BLaER1 (cell line): ENCODE measurements at regions not wholly inside any gene's neighbourhood (a gene's known extent, or its start where the extent isn't known, plus 50 kb on each side); places are given as distances from the start of the nearest gene placed in this dataset.

Source experiments
- H3K27ac ChIP-seq: shearing (Covaris generic); formaldehyde crosslinking; 2 replicates; pipeline ENCODE4 v1.8.1; 2022
- H3K27me3 ChIP-seq: shearing (Covaris generic); formaldehyde crosslinking; 2 replicates; pipeline ENCODE4 v1.8.1; 2022
- H3K36me3 ChIP-seq: shearing (Covaris generic); formaldehyde crosslinking; 2 replicates; pipeline ENCODE4 v1.8.1; 2022
- H3K4me1 ChIP-seq: shearing (Covaris generic); formaldehyde crosslinking; 2 replicates; pipeline ENCODE4 v1.8.1; 2022
- H3K4me2 ChIP-seq: shearing (Covaris generic); formaldehyde crosslinking; 2 replicates; pipeline ENCODE4 v1.8.1; 2022
- H3K4me3 ChIP-seq: shearing (Covaris generic); formaldehyde crosslinking; 2 replicates; pipeline ENCODE4 v1.8.1; 2022
- H3K9ac ChIP-seq: shearing (Covaris generic); formaldehyde crosslinking; 2 replicates; pipeline ENCODE4 v1.8.1; 2022
- H3K9me3 ChIP-seq: shearing (Covaris generic); formaldehyde crosslinking; 2 replicates; pipeline ENCODE4 v1.8.1; 2022
- H4K20me1 ChIP-seq: shearing (Covaris generic); formaldehyde crosslinking; 2 replicates; pipeline ENCODE4 v1.8.1; 2022
- Cebpa-rat ChIP-seq: shearing (Covaris generic); IDR thresholded peaks from 2 replicates; pipeline ENCODE4 v1.8.1; 2022

GRCh38 chr15:96561593-96561992 is 231.1 kb downstream of the NR2F2 start:
- Histone ChIP-seq H3K4me1 (no peaks in the 10 kb centered on the region), H4K20me1 (no peaks in the 10 kb centered on the region), H3K4me2 (no peak overlapping the region), H3K36me3 (no peaks in the 10 kb centered on the region), H3K4me3 (no peak overlapping the region), H3K9me3 (peaks cover 12% of the 10 kb centered on the region; the same call in 1 of the 2 replicates), H3K27ac (no peak overlapping the region), H3K27me3 (no peaks in the 10 kb centered on the region), H3K9ac (no peak overlapping the region)
- TF ChIP-seq Cebpa-rat = no peak

GRCh38 chr15:96564546-96564945 is 234.0 kb downstream of the NR2F2 start:
- Histone ChIP-seq H3K4me3 (no peak overlapping the region), H3K9me3 (peaks cover 12% of the 10 kb centered on the region; the same call in 1 of the 2 replicates), H3K4me2 (no peak overlapping the region), H3K4me1 (no peaks in the 10 kb centered on the region), H3K36me3 (no peaks in the 10 kb centered on the region), H3K27ac (no peak overlapping the region), H4K20me1 (no peaks in the 10 kb centered on the region), H3K27me3 (no peaks in the 10 kb centered on the region), H3K9ac (no peak overlapping the region)
- no peak for TF ChIP-seq Cebpa-rat

- Histone ChIP-seq H3K9ac (no peak overlapping the region), H3K4me2 (no peak overlapping the region), H3K27ac (no peak overlapping the region), H4K20me1 (no peaks in the 10 kb centered on the region), H3K4me1 (no peaks in the 10 kb centered on the region), H3K36me3 (no peaks in the 10 kb centered on the region), H3K4me3 (no peak overlapping the region), H3K9me3 (peaks cover 12% of the 10 kb centered on the region; the same call in 1 of the 2 replicates), H3K27me3 (no peaks in the 10 kb centered on the region)
- TF ChIP-seq Cebpa-rat = no peak
Measured at GRCh38 chr15:96565266-96565665, 234.8 kb downstream of the NR2F2 start.

GRCh38 chr15:96574782-96575181 is 244.3 kb downstream of the NR2F2 start:
- no peaks in the 10 kb centered on the region for H3K9me3 ChIP-seq
- H3K4me2 ChIP-seq = no peak overlapping the region
- no peak for TF ChIP-seq Cebpa-rat
- no peak overlapping the region for H3K4me3 ChIP-seq
- no peak overlapping the region for H3K27ac ChIP-seq
- no peaks in the 10 kb centered on the region for H3K4me1 ChIP-seq
- H3K9ac ChIP-seq = no peak overlapping the region
- no peaks in the 10 kb centered on the region for H3K27me3 ChIP-seq
- no peaks in the 10 kb centered on the region for H4K20me1 ChIP-seq
- no peaks in the 10 kb centered on the region for H3K36me3 ChIP-seq

- H3K4me2 ChIP-seq = no peak overlapping the region
- H3K4me1 ChIP-seq = no peaks in the 10 kb centered on the region
- H4K20me1 ChIP-seq = no peaks in the 10 kb centered on the region
- no peak for TF ChIP-seq Cebpa-rat
- no peak overlapping the region for H3K4me3 ChIP-seq
- H3K27me3 ChIP-seq = no peaks in the 10 kb centered on the region
- H3K36me3 ChIP-seq = no peaks in the 10 kb centered on the region
- no peak overlapping the region for H3K27ac ChIP-seq
- H3K9ac ChIP-seq = no peak overlapping the region
- no peaks in the 10 kb centered on the region for H3K9me3 ChIP-seq
Measured at GRCh38 chr15:96576596-96576995, 246.1 kb downstream of the NR2F2 start.

GRCh38 chr15:96578393-96578792 is 247.9 kb downstream of the NR2F2 start:
- H3K9ac ChIP-seq = no peak overlapping the region
- no peak for TF ChIP-seq Cebpa-rat
- no peaks in the 10 kb centered on the region for H3K4me1 ChIP-seq
- no peaks in the 10 kb centered on the region for H3K36me3 ChIP-seq
- H4K20me1 ChIP-seq = no peaks in the 10 kb centered on the region
- no peak overlapping the region for H3K27ac ChIP-seq
- H3K4me2 ChIP-seq = no peak overlapping the region
- H3K4me3 ChIP-seq = no peak overlapping the region
- H3K9me3 ChIP-seq = no peaks in the 10 kb centered on the region
- H3K27me3 ChIP-seq = no peaks in the 10 kb centered on the region

- no peak for TF ChIP-seq Cebpa-rat
- H3K4me1 ChIP-seq = no peaks in the 10 kb centered on the region
- no peaks in the 10 kb centered on the region for H3K36me3 ChIP-seq
- no peak overlapping the region for H3K4me3 ChIP-seq
- no peaks in the 10 kb centered on the region for H3K9me3 ChIP-seq
- H3K27ac ChIP-seq = no peak overlapping the region
- no peaks in the 10 kb centered on the region for H4K20me1 ChIP-seq
- H3K4me2 ChIP-seq = no peak overlapping the region
- no peaks in the 10 kb centered on the region for H3K27me3 ChIP-seq
- no peak overlapping the region for H3K9ac ChIP-seq
Measured at GRCh38 chr15:96581371-96581770, 250.9 kb downstream of the NR2F2 start.

- no peak overlapping the region for H3K27ac ChIP-seq
- no peak overlapping the region for H3K4me3 ChIP-seq
- TF ChIP-seq Cebpa-rat = no peak
- H3K4me2 ChIP-seq = no peak overlapping the region
- H4K20me1 ChIP-seq = no peaks in the 10 kb centered on the region
- H3K4me1 ChIP-seq = no peaks in the 10 kb centered on the region
- H3K36me3 ChIP-seq = no peaks in the 10 kb centered on the region
- no peaks in the 10 kb centered on the region for H3K27me3 ChIP-seq
- H3K9me3 ChIP-seq = no peaks in the 10 kb centered on the region
- H3K9ac ChIP-seq = no peak overlapping the region
Measured at GRCh38 chr15:96582473-96582872, 252.0 kb downstream of the NR2F2 start.

- no peaks in the 10 kb centered on the region for H3K36me3 ChIP-seq
- no peaks in the 10 kb centered on the region for H3K27me3 ChIP-seq
- H3K4me1 ChIP-seq = no peaks in the 10 kb centered on the region
- no peaks in the 10 kb centered on the region for H3K9me3 ChIP-seq
- H3K27ac ChIP-seq = no peak overlapping the region
- H3K9ac ChIP-seq = no peak overlapping the region
- TF ChIP-seq Cebpa-rat = no peak
- H3K4me2 ChIP-seq = no peak overlapping the region
- H3K4me3 ChIP-seq = no peak overlapping the region
- no peaks in the 10 kb centered on the region for H4K20me1 ChIP-seq
Measured at GRCh38 chr15:96583671-96584070, 253.2 kb downstream of the NR2F2 start.

GRCh38 chr15:96585484-96586386 is 255.2 kb downstream of the NR2F2 start:
- Histone ChIP-seq H3K4me2 (no peak overlapping the region), H3K4me3 (no peak overlapping the region), H3K27ac (no peak overlapping the region), H4K20me1 (no peaks in the 10 kb centered on the region), H3K27me3 (no peaks in the 10 kb centered on the region), H3K9ac (no peak overlapping the region), H3K4me1 (no peaks in the 10 kb centered on the region), H3K9me3 (no peaks in the 10 kb centered on the region), H3K36me3 (no peaks in the 10 kb centered on the region)
- no peak for TF ChIP-seq Cebpa-rat

- no peak overlapping the region for H3K27ac ChIP-seq
Measured at GRCh38 chr15:96586901-96587300, 256.4 kb downstream of the NR2F2 start.

More at GRCh38 chr15:96586901-96587300, 256.4 kb downstream of the NR2F2 start:
- no peaks in the 10 kb centered on the region for H3K4me1 ChIP-seq
- no peaks in the 10 kb centered on the region for H3K27me3 ChIP-seq
- H4K20me1 ChIP-seq = no peaks in the 10 kb centered on the region
- H3K4me3 ChIP-seq = no peak overlapping the region
- no peak overlapping the region for H3K4me2 ChIP-seq
- no peaks in the 10 kb centered on the region for H3K9me3 ChIP-seq
- no peak for TF ChIP-seq Cebpa-rat
- H3K36me3 ChIP-seq = no peaks in the 10 kb centered on the region
- H3K9ac ChIP-seq = no peak overlapping the region
